Sigmoid colon (tissue), 6 donors: ENCODE measurements at regions not wholly inside any gene's neighbourhood (a gene's known extent, or its start where the extent isn't known, plus 50 kb on each side); places are given as distances from the start of the nearest gene placed in this dataset.
"Not testable (repeated sequence)": the region's sequence is repeated elsewhere in the genome, so short reads cannot be mapped to it uniquely, and the experiment has no call there.

Experiments
- DNase-seq: peaks from one replicate; pipeline ENCODE4 v3.0.0-alpha.2; 2019
- H3K27ac ChIP-seq, 4 donors: fragments of 200-600 bp; sonication (generic); one replicate each; pipeline ENCODE4 v1.5.1; 2016 to 2019; ENCODE audit warnings: mild to moderate bottlenecking in 1 of 4
- H3K27me3 ChIP-seq, 3 donors: fragments of 200-600 bp; sonication (generic); one replicate each; pipeline ENCODE4 v1.5.1; 2019; ENCODE audit warnings: mild to moderate bottlenecking in 1 of 3
- H3K36me3 ChIP-seq, 4 donors: fragments of 200-600 bp; sonication (generic); one replicate each; pipeline ENCODE4 v1.5.1; 2016 to 2019
- H3K4me1 ChIP-seq, 4 donors: fragments of 200-600 bp; sonication (generic); one replicate each; pipeline ENCODE4 v1.5.1; 2017 to 2019
- H3K4me3 ChIP-seq, 4 donors: fragments of 200-600 bp; sonication (generic); one replicate each; pipeline ENCODE4 v1.5.1; 2017 to 2019; ENCODE audit warnings: mild to moderate bottlenecking in 2 of 4, moderate library complexity in 1 of 4
- H3K9me3 ChIP-seq, 4 donors: fragments of 200-600 bp in 3 of 4; sonication (generic) in 3 of 4; one replicate each; pipeline versions ENCODE4 v1.5.1 to v1.6.1; 2013 to 2019
- CTCF ChIP-seq, 4 experiments: fragments of 450-650 bp in 3 of 4; fragments of 200-600 bp in 1 of 4; IDR thresholded peaks; one replicate each; pipeline ENCODE4 v1.5.1; 2016 to 2019; ENCODE audit warnings: antibody characterized with exemption in 4 of 4, mild to moderate bottlenecking in 3 of 4, moderate library complexity in 2 of 4
- EP300 ChIP-seq, 4 donors: sonication (generic); formaldehyde crosslinking; IDR thresholded peaks; one replicate each; pipeline ENCODE4 v1.6.1; 2017; ENCODE audit warnings: antibody characterized with exemption in 4 of 4
- POLR2A ChIP-seq, 2 donors: fragments of 450-650 bp; IDR thresholded peaks; one replicate each; pipeline ENCODE4 v1.6.1; 2016; ENCODE audit warnings: antibody characterized with exemption in 2 of 2, mild to moderate bottlenecking in 2 of 2, moderate library complexity in 2 of 2
- POLR2AphosphoS5 ChIP-seq, 4 donors: sonication (generic); formaldehyde crosslinking; IDR thresholded peaks; one replicate each; pipeline ENCODE4 v1.6.1; 2017; ENCODE audit warnings: antibody characterized with exemption in 4 of 4
- WGBS, 2 donors: extraction: QIAGEN DNeasy Blood & Tissue Kit; methylation state at CpG; one replicate each; pipeline ENCODE4 v1.1.7; 2013; 5-methylcytosine and 5-hydroxymethylcytosine counted together
- intact Hi-C: fragments of 100-400 bp; cut with DNase I; formaldehyde crosslinking; loops from one replicate; pipeline ENCODE4 v1.15.1; 2023
- donor health status: healthy with polysubstance abuse.
- donor health status: healthy.

GRCh38 chr2:55779459-55780421 is 86.1 kb upstream of the PNPT1 start:
- TF ChIP-seq EP300 (IDR thresholded peaks at IDR 0.05) (no peak), CTCF (IDR thresholded peaks at IDR 0.05) (no peak), POLR2A (IDR thresholded peaks at IDR 0.05) (no peak), POLR2AphosphoS5 (IDR thresholded peaks at IDR 0.05) (no peak)
- 70 to 72% methylated on average over 7 of the region's 7 CpGs for WGBS, 2 donors

DNA sequence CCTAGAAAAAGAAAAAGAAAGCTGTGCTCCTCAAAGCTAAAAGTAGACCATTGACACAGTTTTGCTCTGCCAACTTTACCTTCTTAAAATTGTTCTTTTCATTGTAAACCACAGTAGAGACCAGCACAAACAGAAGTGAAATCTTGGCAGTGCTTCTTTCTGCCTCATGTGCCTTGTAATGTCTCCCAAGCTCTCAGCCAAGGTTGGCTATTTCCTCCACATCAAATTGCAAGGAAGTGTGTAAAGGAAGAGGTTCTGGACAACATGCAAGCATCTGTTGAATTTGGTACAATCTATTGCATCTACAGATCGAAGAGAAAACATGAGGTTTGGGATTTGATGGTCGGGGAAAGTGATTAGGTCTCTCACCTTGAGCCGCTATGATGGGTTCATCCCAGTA is 83.3 kb upstream of the PNPT1 start:
- H3K36me3 ChIP-seq, result no peaks in the 10 kb centered on the region
- intact Hi-C loops, result loop anchor here (10.0 kb wide), 1 partner anchor 228 kb away; no protein-coding TSS in a partner anchor

More at GRCh38 chr2:55779459-55780421, 86.1 kb upstream of the PNPT1 start:
- H3K9me3 ChIP-seq, result no peaks in the 10 kb centered on the region
- no peak overlapping the region for H3K27ac ChIP-seq
- no peaks in the 10 kb centered on the region for H3K36me3 ChIP-seq
- no peak overlapping the region for H3K4me3 ChIP-seq
- intact Hi-C loops, result loop anchor here (10.0 kb wide), 1 partner anchor 225 kb away; no protein-coding TSS in a partner anchor
- H3K4me1 ChIP-seq, result no peaks in the 10 kb centered on the region
- no peak for DNase-seq
- no peaks in the 10 kb centered on the region for H3K27me3 ChIP-seq

GRCh38 chr2:55776479-55776878 is 82.8 kb upstream of the PNPT1 start:
- intact Hi-C loops, result loop anchor here (10.0 kb wide), 1 partner anchor 228 kb away; no protein-coding TSS in a partner anchor
- Histone ChIP-seq H3K36me3 (no peaks in the 10 kb centered on the region), H3K27me3 (no peaks in the 10 kb centered on the region), H3K4me3 (no peak overlapping the region), H3K4me1 (no peaks in the 10 kb centered on the region), H3K27ac (no peak overlapping the region), H3K9me3 (no peaks in the 10 kb centered on the region)
- TF ChIP-seq POLR2A (IDR thresholded peaks at IDR 0.05) (no peak), POLR2AphosphoS5 (IDR thresholded peaks at IDR 0.05) (no peak), CTCF (IDR thresholded peaks at IDR 0.05) (no peak), EP300 (IDR thresholded peaks at IDR 0.05) (no peak)
- WGBS, 2 donors, result 94% methylated on average over 2 of the region's 2 CpGs
- DNase-seq, result no peak

More for the DNA sequence above, 83.3 kb upstream of the PNPT1 start:
- Histone ChIP-seq H3K27me3 (no peaks in the 10 kb centered on the region), H3K4me1 (no peaks in the 10 kb centered on the region), H3K4me3 (no peak overlapping the region), H3K9me3 (no peaks in the 10 kb centered on the region), H3K27ac (no peak overlapping the region)
- no peak for DNase-seq
- no peak for TF ChIP-seq POLR2A (IDR thresholded peaks at IDR 0.05)
- TF ChIP-seq EP300 (IDR thresholded peaks at IDR 0.05), result no peak
- TF ChIP-seq CTCF (IDR thresholded peaks at IDR 0.05), result no peak
- TF ChIP-seq POLR2AphosphoS5 (IDR thresholded peaks at IDR 0.05), result no peak
- WGBS, 2 donors, result 82 to 96% methylated on average over 3 of the region's 3 CpGs

- Histone ChIP-seq H3K27ac (no peak overlapping the region), H3K27me3 (no peaks in the 10 kb centered on the region), H3K36me3 (no peaks in the 10 kb centered on the region), H3K4me1 (no peaks in the 10 kb centered on the region), H3K9me3 (no peaks in the 10 kb centered on the region), H3K4me3 (no peak overlapping the region)
- WGBS, 2 donors, result 71 to 91% methylated on average over 4 of the region's 4 CpGs
- no peak for DNase-seq
- intact Hi-C loops, result loop anchor here (10.0 kb wide), 1 partner anchor 229 kb away; no protein-coding TSS in a partner anchor
- no peak for TF ChIP-seq POLR2A (IDR thresholded peaks at IDR 0.05)
- TF ChIP-seq POLR2AphosphoS5 (IDR thresholded peaks at IDR 0.05), result no peak
- no peak for TF ChIP-seq CTCF (IDR thresholded peaks at IDR 0.05)
- TF ChIP-seq EP300 (IDR thresholded peaks at IDR 0.05), result no peak
These were observed 82.2 kb upstream of the PNPT1 start for GRCh38 chr2:55775828-55776227.

- H3K36me3 ChIP-seq, H3K27ac ChIP-seq, H3K9me3 ChIP-seq, DNase-seq, H3K4me3 ChIP-seq, H3K27me3 ChIP-seq, H3K4me1 ChIP-seq: not testable (repeated sequence)
- 91 to 96% methylated on average over 21 to 23 of the region's 31 CpGs for WGBS, 2 donors
- intact Hi-C loops, result loop anchor here (10.0 kb wide), 1 partner anchor 231 kb away; no protein-coding TSS in a partner anchor
These were observed 80.0 kb upstream of the PNPT1 start for GRCh38 chr2:55773651-55774050.
